Breast epithelium (tissue), 4 donors: ENCODE measurements at regions not wholly inside any gene's neighbourhood (a gene's known extent, or its start where the extent isn't known, plus 50 kb on each side); places are given as distances from the start of the nearest gene placed in this dataset.

ENCODE experiments used
- DNase-seq, 2 donors: peaks; one replicate each; pipeline ENCODE4 v3.0.0-alpha.2; 2019; ENCODE audit warnings: low spot score in 2 of 2
- H3K27ac ChIP-seq, 2 donors: fragments of 200-600 bp; sonication (generic) in 1 of 2; one replicate each; pipeline ENCODE4 v1.5.1; 2016 to 2019; ENCODE audit warnings: mild to moderate bottlenecking in 1 of 2
- H3K27me3 ChIP-seq, 2 donors: fragments of 200-600 bp; sonication (generic) in 1 of 2; one replicate each; pipeline versions ENCODE4 v1.5.1 to v1.6.0; 2017 to 2019; ENCODE audit warnings: control low read depth in 1 of 2, mild to moderate bottlenecking in 1 of 2
- H3K36me3 ChIP-seq: fragments of 200-600 bp; one replicate; pipeline ENCODE4 v1.5.1; 2019
- H3K4me1 ChIP-seq, 2 donors: fragments of 200-600 bp; sonication (generic); one replicate each; pipeline ENCODE4 v1.5.1; 2016 to 2019; ENCODE audit warnings: control low read depth in 1 of 2
- H3K4me3 ChIP-seq, 3 donors: fragments of 200-600 bp; sonication (generic); 1 replicate in 2 of 3; 2 replicates in 1 of 3; pipeline ENCODE4 v1.5.1; 2016 to 2019; ENCODE audit warnings: mild to moderate bottlenecking in 3 of 3, moderate library complexity in 2 of 3
- H3K9me3 ChIP-seq, 2 donors: fragments of 200-600 bp; sonication (generic) in 1 of 2; one replicate each; pipeline ENCODE4 v1.5.1; 2016 to 2019; ENCODE audit warnings: control low read depth in 1 of 2
- CTCF ChIP-seq, 3 donors: fragments of 450-650 bp; IDR thresholded peaks; one replicate each; pipeline ENCODE4 v1.5.1; 2016 to 2017; ENCODE audit warnings: antibody characterized with exemption in 3 of 3, mild to moderate bottlenecking in 3 of 3, moderate library complexity in 3 of 3
- POLR2A ChIP-seq: fragments of 450-650 bp; IDR thresholded peaks from one replicate; pipeline ENCODE4 v1.6.1; 2016; ENCODE audit warnings: antibody characterized with exemption, mild to moderate bottlenecking, moderate library complexity
- POLR2AphosphoS5 ChIP-seq, 3 donors: sonication (generic); formaldehyde crosslinking; IDR thresholded peaks; one replicate each; pipeline ENCODE4 v1.6.1; 2017; ENCODE audit warnings: antibody characterized with exemption in 3 of 3
- intact Hi-C: fragments of 100-400 bp; cut with DNase I; formaldehyde crosslinking; loops from one replicate; pipeline ENCODE4 v1.15.1; 2023; ENCODE audit warnings: low total_unique reads

GRCh38 chr5:77948476-77948875 lies 172.3 kb upstream of the TBCA start:
- TF ChIP-seq CTCF (IDR thresholded peaks at IDR 0.05) (no peak), POLR2AphosphoS5 (IDR thresholded peaks at IDR 0.05) (no peak), POLR2A (no peak)
- intact Hi-C loops: no loop called here
- no peak overlapping the region for H3K4me3 ChIP-seq
- no peaks in the 10 kb centered on the region for H3K9me3 ChIP-seq
- no peaks in the 10 kb centered on the region for H3K4me1 ChIP-seq
- no peak overlapping the region for H3K27ac ChIP-seq
- DNase-seq: no peak
- H3K27me3 ChIP-seq: no peaks in the 10 kb centered on the region
- H3K36me3 ChIP-seq: no peaks in the 10 kb centered on the region

- DNase-seq: no peak
- H3K27ac ChIP-seq: no peak overlapping the region
- no peak for TF ChIP-seq POLR2A
- TF ChIP-seq POLR2AphosphoS5 (IDR thresholded peaks at IDR 0.05): no peak
- H3K27me3 ChIP-seq: no peaks in the 10 kb centered on the region
- intact Hi-C loops: no loop called here
- H3K4me1 ChIP-seq: no peaks in the 10 kb centered on the region
- H3K4me3 ChIP-seq: no peak overlapping the region
- H3K9me3 ChIP-seq: no peaks in the 10 kb centered on the region
- no peaks in the 10 kb centered on the region for H3K36me3 ChIP-seq
These were observed 170.9 kb upstream of the TBCA start for GRCh38 chr5:77947041-77947428.

GRCh38 chr5:77946381-77947040 lies 170.4 kb upstream of the TBCA start:
- H3K27ac ChIP-seq: no peak overlapping the region
- H3K36me3 ChIP-seq: no peaks in the 10 kb centered on the region
- DNase-seq: no peak
- H3K4me1 ChIP-seq: no peaks in the 10 kb centered on the region
- no peaks in the 10 kb centered on the region for H3K9me3 ChIP-seq
- no peaks in the 10 kb centered on the region for H3K27me3 ChIP-seq
- H3K4me3 ChIP-seq: no peak overlapping the region
- intact Hi-C loops: no loop called here
- TF ChIP-seq POLR2AphosphoS5 (IDR thresholded peaks at IDR 0.05) (no peak), CTCF (IDR thresholded peaks at IDR 0.05) (no peak), POLR2A (no peak)

GRCh38 chr5:77945874-77946273 lies 169.7 kb upstream of the TBCA start:
- Histone ChIP-seq H3K4me3 (no peak overlapping the region), H3K4me1 (no peaks in the 10 kb centered on the region), H3K9me3 (no peaks in the 10 kb centered on the region), H3K36me3 (no peaks in the 10 kb centered on the region), H3K27me3 (no peaks in the 10 kb centered on the region), H3K27ac (no peak overlapping the region)
- no peak for DNase-seq
- no peak for TF ChIP-seq POLR2AphosphoS5 (IDR thresholded peaks at IDR 0.05)
- no peak for TF ChIP-seq POLR2A
- TF ChIP-seq CTCF (IDR thresholded peaks at IDR 0.05): no peak
- intact Hi-C loops: no loop called here

GRCh38 chr5:77944757-77945340 lies 168.7 kb upstream of the TBCA start:
- intact Hi-C loops: no loop called here
- TF ChIP-seq POLR2AphosphoS5 (IDR thresholded peaks at IDR 0.05): no peak
- H3K4me1 ChIP-seq: no peaks in the 10 kb centered on the region
- DNase-seq: no peak
- no peak overlapping the region for H3K4me3 ChIP-seq
- no peaks in the 10 kb centered on the region for H3K27me3 ChIP-seq
- H3K9me3 ChIP-seq: no peaks in the 10 kb centered on the region
- H3K36me3 ChIP-seq: no peaks in the 10 kb centered on the region
- no peak overlapping the region for H3K27ac ChIP-seq

GRCh38 chr5:77943851-77944250 lies 167.7 kb upstream of the TBCA start:
- Histone ChIP-seq H3K4me1 (no peaks in the 10 kb centered on the region), H3K9me3 (no peaks in the 10 kb centered on the region), H3K36me3 (no peaks in the 10 kb centered on the region), H3K27me3 (no peaks in the 10 kb centered on the region), H3K27ac (no peak overlapping the region), H3K4me3 (no peak overlapping the region)
- no peak for TF ChIP-seq POLR2A
- TF ChIP-seq CTCF (IDR thresholded peaks at IDR 0.05): no peak
- TF ChIP-seq POLR2AphosphoS5 (IDR thresholded peaks at IDR 0.05): no peak
- no peak for DNase-seq
- intact Hi-C loops: no loop called here
